Body of pancreas (tissue), 4 donors: ENCODE measurements at regions not wholly inside any gene's neighbourhood (a gene's known extent, or its start where the extent isn't known, plus 50 kb on each side); places are given as distances from the start of the nearest gene placed in this dataset.

Experiments used
- ATAC-seq: fragments of 150-250 bp; one replicate; pipeline ENCODE4 v1.9.1; 2016
- DNase-seq, 4 donors: peaks; one replicate each; pipeline ENCODE4 v3.0.0-alpha.2; 2019
- H3K27ac ChIP-seq, 4 donors: fragments of 200-600 bp; sonication (generic); 1 replicate in 3 of 4; 2 replicates in 1 of 4; pipeline versions ENCODE4 v1.5.1 to v1.6.1; 2016 to 2019; ENCODE audit warnings: mild to moderate bottlenecking in 1 of 4, mixed read lengths in 1 of 4, moderate library complexity in 1 of 4
- H3K27me3 ChIP-seq, 2 donors: fragments of 200-600 bp; sonication (generic); one replicate each; pipeline ENCODE4 v1.6.0; 2016; ENCODE audit warnings: mild to moderate bottlenecking in 1 of 2
- H3K36me3 ChIP-seq, 2 donors: fragments of 200-600 bp; sonication (generic); replicated peaks in 1 of 2; 2 replicates each; pipeline ENCODE4 v1.5.1; 2016; ENCODE audit warnings: low read depth in 2 of 2; ENCODE audit not compliant: insufficient read depth in 1 of 2
- H3K4me1 ChIP-seq: fragments of 200-600 bp; sonication (generic); one replicate; pipeline ENCODE4 v1.6.0; 2016
- H3K4me3 ChIP-seq, 2 donors: fragments of 200-600 bp; sonication (generic); 1 replicate in 1 of 2; 2 replicates in 1 of 2; pipeline ENCODE4 v1.5.1; 2016 to 2019
- H3K9me3 ChIP-seq, 3 donors: fragments of 200-600 bp; sonication (generic); 1 replicate in 2 of 3; 2 replicates in 1 of 3; pipeline ENCODE4 v1.5.1; 2016
- CTCF ChIP-seq, 7 experiments: fragments of 450-650 bp in 4 of 7; fragments of 200-600 bp in 3 of 7; sonication (generic) in 3 of 7; IDR thresholded peaks; one replicate each; pipeline ENCODE4 v1.5.1; 2016 to 2019; ENCODE audit warnings: antibody characterized with exemption in 7 of 7
- POLR2A ChIP-seq, 3 donors: fragments of 450-650 bp; IDR thresholded peaks; one replicate each; pipeline ENCODE4 v1.6.1; 2016; ENCODE audit warnings: antibody characterized with exemption in 3 of 3, mild to moderate bottlenecking in 2 of 3
- WGBS, 2 donors: methylation state at CpG; one replicate each; pipeline ENCODE4 v1.1.5; 2017; 5-methylcytosine and 5-hydroxymethylcytosine counted together
- intact Hi-C: fragments of 100-400 bp; cut with DNase I; formaldehyde crosslinking; loops from one replicate; pipeline ENCODE4 v1.15.1; 2023

GRCh38 chr1:147475488-147475887, 65.8 kb upstream of the BCL9 start:
- DNase-seq (no peak), ATAC-seq (no peak)
- no peaks in the 10 kb centered on the region for H3K27me3 ChIP-seq
- intact Hi-C loops, result no loop called here
- H3K4me1 ChIP-seq, result peaks cover 11% of the 10 kb centered on the region
- H3K4me3 ChIP-seq, result no peak overlapping the region
- H3K9me3 ChIP-seq, result no peaks in the 10 kb centered on the region
- TF ChIP-seq CTCF (IDR thresholded peaks at IDR 0.05), result no peak
- no peak for TF ChIP-seq POLR2A (IDR thresholded peaks at IDR 0.05)
- no peaks in the 10 kb centered on the region for H3K36me3 ChIP-seq
- H3K27ac ChIP-seq, result no peak overlapping the region
- WGBS, 2 donors, result 80 to 84% methylated on average over 3 of the region's 3 CpGs

GRCh38 chr1:147478521-147478920, 62.8 kb upstream of the BCL9 start:
- ATAC-seq (no peak), DNase-seq (no peak)
- H3K27me3 ChIP-seq, result no peaks in the 10 kb centered on the region
- H3K9me3 ChIP-seq, result no peaks in the 10 kb centered on the region
- TF ChIP-seq POLR2A (IDR thresholded peaks at IDR 0.05) (no peak), CTCF (IDR thresholded peaks at IDR 0.05) (no peak)
- WGBS, 2 donors, result 70 to 71% methylated on average over 4 of the region's 4 CpGs
- no peak overlapping the region for H3K4me3 ChIP-seq
- intact Hi-C loops, result no loop called here
- no peak overlapping the region for H3K27ac ChIP-seq
- H3K4me1 ChIP-seq, result peaks cover 4% of the 10 kb centered on the region
- H3K36me3 ChIP-seq, result no peaks in the 10 kb centered on the region

DNA sequence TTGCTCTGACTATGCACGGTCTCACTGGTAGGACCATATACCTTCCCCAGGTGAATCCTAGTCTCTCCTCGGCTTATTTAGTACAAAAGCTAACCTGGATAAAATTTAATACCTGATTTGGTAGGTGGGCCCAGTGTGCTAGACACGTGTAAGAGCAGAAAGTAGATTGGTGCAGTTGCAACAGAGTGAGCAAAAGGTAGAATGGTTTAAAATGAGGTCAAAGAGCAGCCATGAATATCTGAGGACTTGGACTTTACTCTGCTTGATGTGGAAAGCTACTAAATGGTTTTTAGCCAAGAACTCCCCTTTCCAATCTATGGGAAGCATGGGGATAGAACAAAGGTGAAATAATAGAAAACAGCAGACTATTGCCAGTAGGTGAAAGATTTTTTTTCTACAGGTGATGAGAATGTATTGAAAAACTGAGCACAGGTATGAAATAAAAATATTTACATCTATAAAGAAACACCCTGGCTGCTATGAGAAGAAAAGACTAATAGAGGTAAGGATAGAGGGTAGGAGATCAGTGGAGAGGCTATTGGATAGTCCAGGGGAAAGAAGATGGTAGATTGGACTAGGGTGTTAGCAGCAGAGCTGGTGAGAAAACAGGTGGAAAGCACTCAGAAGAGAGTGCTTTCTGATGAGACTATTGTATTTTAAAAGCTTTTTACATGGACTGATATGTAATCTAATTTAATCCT, 61.3 kb upstream of the BCL9 start:
- H3K4me3 ChIP-seq, result no peak overlapping the region
- H3K9me3 ChIP-seq, result no peaks in the 10 kb centered on the region
- no peak for ATAC-seq
- DNase-seq, result no peak
- intact Hi-C loops, result no loop called here
- H3K4me1 ChIP-seq, result no peaks in the 10 kb centered on the region
- TF ChIP-seq CTCF (IDR thresholded peaks at IDR 0.05) (no peak), POLR2A (IDR thresholded peaks at IDR 0.05) (no peak)
- no peaks in the 10 kb centered on the region for H3K36me3 ChIP-seq
- H3K27ac ChIP-seq, result no peak overlapping the region
- H3K27me3 ChIP-seq, result no peaks in the 10 kb centered on the region
- 61 to 67% methylated on average over 3 of the region's 3 CpGs for WGBS, 2 donors

DNA sequence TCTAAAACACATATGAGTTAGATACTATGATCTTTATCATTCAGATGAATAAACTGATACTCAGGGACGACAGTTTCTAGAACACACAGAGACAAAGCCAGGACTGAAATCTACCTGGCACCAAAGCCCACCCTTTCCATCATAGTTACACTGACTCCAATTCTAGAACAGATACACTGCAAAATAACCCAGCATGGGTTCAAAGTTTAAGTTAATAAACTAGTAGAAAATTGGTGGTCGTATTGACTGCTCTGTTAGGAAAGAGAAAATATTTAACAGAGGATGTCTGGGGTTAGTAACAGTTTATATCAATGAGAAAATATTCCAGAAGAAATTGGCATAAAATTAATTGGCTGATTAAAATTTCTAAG, 60.8 kb upstream of the BCL9 start:
- DNase-seq (no peak), ATAC-seq (no peak)
- TF ChIP-seq CTCF (IDR thresholded peaks at IDR 0.05), result no peak
- no peaks in the 10 kb centered on the region for H3K4me1 ChIP-seq
- no peaks in the 10 kb centered on the region for H3K9me3 ChIP-seq
- no peaks in the 10 kb centered on the region for H3K36me3 ChIP-seq
- no peaks in the 10 kb centered on the region for H3K27me3 ChIP-seq
- no peak overlapping the region for H3K4me3 ChIP-seq
- no peak overlapping the region for H3K27ac ChIP-seq
- intact Hi-C loops, result no loop called here
- WGBS, 2 donors, result 14 to 37% methylated on average over 2 of the region's 2 CpGs
